ENCODE measurements at regions not wholly inside any gene's neighbourhood (a gene's known extent, or its start where the extent isn't known, plus 50 kb on each side); places are given as distances from the start of the nearest gene placed in this dataset.

DNA sequence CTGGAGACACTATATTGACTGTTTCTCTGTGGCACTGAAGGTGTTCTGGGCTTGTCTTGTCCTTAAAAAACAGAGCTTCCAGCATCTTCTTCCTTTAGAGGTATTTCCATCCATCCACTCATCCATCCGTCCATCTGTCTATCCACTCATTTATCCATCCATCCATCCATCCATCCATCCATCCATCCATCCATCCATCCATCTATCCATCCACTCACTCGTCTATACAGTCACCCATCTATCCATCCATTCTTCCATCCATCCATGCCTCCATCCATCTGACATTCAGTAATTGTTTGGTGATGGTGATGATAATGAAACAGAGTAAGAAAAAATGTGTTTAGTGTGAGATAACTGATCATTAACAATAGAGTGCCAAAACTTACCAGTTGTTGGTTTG lies 334.8 kb downstream of the NSG2 start:
- no peak for DNase-seq

DNA sequence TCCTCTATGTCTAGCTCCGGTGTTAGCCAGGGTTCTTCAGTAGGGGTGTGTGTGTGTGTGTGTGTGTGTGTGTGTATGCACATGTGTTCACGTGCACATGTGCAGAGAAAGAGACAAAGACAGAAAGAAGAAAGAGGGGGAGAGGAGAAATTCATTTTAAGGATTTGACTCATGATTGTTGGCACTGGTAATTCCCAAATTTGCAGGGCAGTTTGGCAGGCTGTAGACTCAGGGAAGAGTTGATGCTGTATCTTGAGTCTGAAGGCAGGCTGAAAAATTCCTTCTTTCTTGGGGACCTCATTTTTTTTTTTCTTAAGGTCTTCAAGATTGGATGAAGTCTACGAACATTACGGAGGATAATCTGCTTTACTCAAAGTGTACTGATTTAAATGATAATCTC lies 335.7 kb downstream of the NSG2 start:
- DNase-seq, result no peak

GRCh38 chr5:174383210-174384167 lies 338.0 kb downstream of the NSG2 start:
- no peak for DNase-seq

DNA sequence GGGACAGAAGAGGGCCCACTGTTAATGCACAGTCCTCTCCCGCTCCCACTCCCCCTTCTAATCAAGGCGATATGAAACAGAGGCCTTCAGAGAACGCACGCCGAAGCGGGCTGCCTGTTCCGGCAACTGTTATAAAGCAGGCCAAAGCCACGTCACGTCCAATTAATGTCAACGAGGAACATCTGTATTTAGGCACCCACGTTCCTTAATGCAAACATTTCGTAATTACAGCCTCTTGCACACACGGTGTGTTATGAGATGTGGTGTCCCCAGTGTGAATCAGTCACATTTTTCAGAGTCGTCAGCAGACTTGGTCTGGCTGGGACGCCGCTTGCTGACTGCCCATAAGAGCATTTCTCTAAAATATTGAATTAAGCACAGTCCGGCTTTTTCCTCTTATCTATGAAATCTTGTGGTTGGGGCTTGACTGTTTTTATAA lies 339.0 kb downstream of the NSG2 start:
- DNase-seq, result no peak

DNA sequence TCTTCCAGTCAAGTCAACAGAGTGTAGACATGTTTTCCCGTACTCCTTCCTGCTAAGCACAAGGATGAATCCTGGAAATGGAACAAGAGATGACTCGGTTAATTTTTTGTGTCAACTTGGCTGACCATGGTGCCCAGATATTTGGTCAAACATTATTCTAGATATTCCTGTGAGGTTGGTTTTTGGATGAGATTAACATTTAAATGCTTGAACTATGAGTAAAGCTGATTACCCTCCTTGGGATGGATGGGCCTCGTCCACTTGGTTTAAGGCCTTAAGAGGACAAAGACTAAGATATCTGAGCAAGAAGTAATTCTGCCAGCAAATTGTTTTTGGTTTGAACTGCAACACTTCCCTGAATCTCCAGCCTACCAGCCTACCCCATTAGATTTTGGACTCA lies 338.1 kb upstream of the MSX2 start:
- DNase-seq, result no peak

- no peak for DNase-seq
These were observed 337.5 kb upstream of the MSX2 start for GRCh38 chr5:174386846-174387245.

GRCh38 chr5:174387448-174387847 lies 336.9 kb upstream of the MSX2 start:
- no peak for DNase-seq

GRCh38 chr5:174392892-174393291 lies 331.5 kb upstream of the MSX2 start:
- no peak for DNase-seq

DNA sequence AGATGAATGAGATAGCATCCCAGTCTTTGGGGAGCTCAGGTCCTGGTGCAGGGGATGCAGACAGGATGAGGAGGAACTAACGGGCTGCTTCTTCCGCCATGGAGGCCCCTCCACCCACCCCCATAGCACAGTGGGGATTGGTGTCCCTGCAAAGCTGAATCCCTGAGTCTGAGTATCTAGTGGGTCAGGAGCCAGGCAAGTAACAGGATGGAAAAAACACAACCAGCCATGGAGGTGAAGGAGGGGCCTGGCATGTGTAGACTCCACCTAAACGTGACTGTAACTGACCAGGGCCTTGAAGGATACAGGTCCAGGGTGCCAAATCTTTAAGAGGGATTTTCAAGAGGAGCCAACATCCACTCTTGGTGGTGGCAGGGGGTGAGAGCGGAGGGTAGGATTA lies 327.8 kb upstream of the MSX2 start:
- DNase-seq, result no peak

- DNase-seq, result no peak
These were observed 327.2 kb upstream of the MSX2 start for GRCh38 chr5:174397206-174397605.

DNA sequence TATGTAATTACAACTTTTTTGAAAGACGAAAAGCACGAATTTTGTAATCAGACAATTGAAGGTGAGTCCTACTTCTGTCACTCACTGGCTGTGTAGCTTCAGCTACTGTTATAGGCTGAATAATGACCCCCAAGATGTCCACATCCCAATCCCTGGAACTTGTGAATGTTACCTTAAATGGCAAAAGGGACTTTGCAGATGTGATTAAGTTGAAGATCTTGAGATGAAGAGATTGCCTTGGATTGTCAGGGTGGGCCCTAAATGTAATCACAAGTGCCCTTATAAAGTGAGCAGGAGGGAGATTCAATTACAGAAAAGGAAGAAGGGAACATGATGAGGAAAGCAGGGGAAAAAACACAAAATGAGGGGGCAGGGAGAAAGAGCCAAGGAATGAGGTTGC lies 326.2 kb upstream of the MSX2 start:
- no peak for DNase-seq

- no peak for DNase-seq
These were observed 325.0 kb upstream of the MSX2 start for GRCh38 chr5:174399411-174399810.

- no peak for DNase-seq
These were observed 323.9 kb upstream of the MSX2 start for GRCh38 chr5:174400461-174400860.

DNA sequence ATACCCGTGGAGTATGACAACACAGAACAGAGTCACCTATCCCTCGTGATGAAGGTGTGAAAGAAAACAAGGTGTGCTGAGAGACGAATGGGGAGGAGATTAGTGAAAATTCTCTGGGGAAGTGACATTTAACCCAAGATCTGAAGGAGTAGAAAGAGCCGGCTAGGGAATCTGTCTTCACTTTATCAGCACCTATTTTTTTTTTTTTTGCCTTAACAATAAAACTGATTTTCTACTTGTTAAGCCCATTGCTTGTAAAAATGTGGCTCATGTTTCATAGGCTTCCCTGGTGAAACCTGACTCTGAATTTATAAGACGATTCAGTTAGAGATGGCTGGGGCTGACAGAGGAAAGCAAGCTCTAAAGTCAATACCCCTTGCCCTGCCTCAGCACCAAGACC lies 322.6 kb upstream of the MSX2 start:
- DNase-seq, result no peak

DNA sequence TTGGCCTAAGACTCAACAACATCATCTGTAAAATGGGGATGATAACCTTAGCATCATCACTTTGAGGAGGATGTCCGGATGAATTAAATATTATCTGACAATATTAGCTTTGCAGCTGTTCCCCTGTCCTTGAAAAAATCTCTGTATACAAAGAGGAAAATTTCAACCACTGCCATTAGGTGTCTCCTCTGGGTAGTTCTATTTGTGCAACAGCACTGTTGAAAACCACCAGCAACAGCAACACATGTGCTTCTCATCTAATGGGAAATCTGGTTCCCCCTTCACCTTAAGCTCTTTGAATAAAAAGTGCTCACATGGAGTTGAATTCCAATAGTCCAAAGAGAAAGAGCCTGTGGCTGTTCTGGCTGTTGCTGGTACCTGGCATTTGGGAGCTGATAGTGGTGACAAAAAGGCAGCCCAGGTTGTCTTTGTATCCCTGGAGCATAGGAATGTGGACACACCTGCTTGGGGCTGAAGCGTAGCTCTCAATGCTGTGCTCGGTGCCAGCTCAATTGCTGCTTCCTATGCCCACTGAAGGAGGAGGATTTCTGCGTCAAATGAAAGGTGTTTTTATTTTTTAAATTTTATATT lies 322.1 kb upstream of the MSX2 start:
- DNase-seq, result no peak

GRCh38 chr5:174404848-174405247 lies 319.5 kb upstream of the MSX2 start:
- no peak for DNase-seq

DNA sequence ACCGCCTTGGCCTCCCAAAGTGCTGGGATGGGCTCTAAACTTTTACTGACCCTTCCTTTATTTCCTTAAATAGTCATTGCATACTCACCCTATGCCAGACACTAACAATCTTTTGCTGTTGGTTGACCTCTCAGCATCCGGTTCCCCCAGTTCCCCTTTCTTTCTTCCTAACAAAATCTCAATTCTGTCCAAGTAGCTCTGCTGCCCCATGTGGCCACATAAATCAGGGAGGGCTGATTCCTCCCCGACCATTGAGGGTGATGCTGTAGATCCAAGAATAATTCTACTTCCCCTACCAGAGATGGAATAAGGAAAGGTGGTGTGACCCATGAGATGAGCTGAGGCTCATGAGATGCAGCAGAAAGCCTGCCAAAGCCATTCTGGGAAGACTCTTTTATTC lies 315.3 kb upstream of the MSX2 start:
- no peak for DNase-seq

- no peak for DNase-seq
These were observed 314.4 kb upstream of the MSX2 start for GRCh38 chr5:174409971-174410370.

GRCh38 chr5:174410716-174411478 lies 313.5 kb upstream of the MSX2 start:
- DNase-seq, result no peak

DNA sequence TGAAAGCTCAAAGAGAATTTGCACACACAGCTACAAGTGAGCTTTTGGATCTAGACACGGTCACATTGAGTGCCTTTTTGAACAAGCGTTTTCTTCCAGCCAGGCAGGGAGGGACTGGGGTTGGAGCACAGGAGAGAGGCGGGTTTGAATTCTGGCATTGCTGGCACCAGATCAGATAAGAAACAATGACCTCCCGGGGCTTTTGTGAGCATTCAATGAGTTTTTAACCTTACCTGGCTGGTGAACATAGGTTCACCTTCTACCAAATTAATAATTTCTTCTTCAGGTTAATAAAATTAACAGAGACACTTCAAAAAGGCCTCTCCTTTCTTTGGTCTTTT lies 312.9 kb upstream of the MSX2 start:
- no peak for DNase-seq

DNA sequence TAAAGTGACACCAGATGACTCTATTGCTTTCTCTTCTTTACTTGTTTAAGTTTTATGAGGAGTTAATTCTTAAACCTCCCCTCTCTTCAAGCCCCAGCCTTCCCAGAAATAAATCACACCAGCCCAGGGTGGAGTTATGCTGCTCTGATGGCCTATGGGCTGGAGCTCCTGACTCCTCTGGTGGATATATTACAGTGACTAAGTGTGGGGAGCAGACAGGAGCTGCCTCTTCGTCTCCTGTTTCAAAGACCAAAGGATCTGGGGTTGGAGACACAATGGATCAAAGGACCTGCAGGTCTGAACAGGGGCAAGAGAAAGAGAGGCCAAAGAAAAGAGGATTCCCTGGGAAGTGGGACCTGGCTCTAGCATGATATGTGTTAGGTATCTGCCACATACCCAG lies 312.0 kb upstream of the MSX2 start:
- no peak for DNase-seq

- no peak for DNase-seq
These were observed 311.4 kb upstream of the MSX2 start for GRCh38 chr5:174412941-174413340.

GRCh38 chr5:174413567-174414314 lies 310.6 kb upstream of the MSX2 start:
- no peak for DNase-seq

Data from NCI-H1048 (cell line).